Liver (tissue), 3 donors: ENCODE measurements at regions not wholly inside any gene's neighbourhood (a gene's known extent, or its start where the extent isn't known, plus 50 kb on each side); places are given as distances from the start of the nearest gene placed in this dataset.

Experiments
- HNF4G ChIP-seq: IDR thresholded peaks from 2 replicates; pipeline ENCODE4 v1.6.1; 2016; ENCODE audit warnings: antibody characterized with exemption
- JUND ChIP-seq, 2 donors: IDR thresholded peaks; 2 replicates each; pipeline ENCODE4 v1.6.1; 2016; ENCODE audit warnings: antibody characterized with exemption in 2 of 2
- TAF1 ChIP-seq: conservative IDR thresholded peaks from 2 replicates; pipeline ENCODE4 v1.6.1; 2016; ENCODE audit warnings: antibody characterized with exemption, mild to moderate bottlenecking
- YY1 ChIP-seq: IDR thresholded peaks from 2 replicates; pipeline ENCODE4 v1.6.1; 2016; ENCODE audit warnings: antibody characterized with exemption, mild to moderate bottlenecking
- TF ChIP-seq, protein P1 (sequence below): fragments of 150-350 bp; IDR thresholded peaks from 2 replicates; pipeline ENCODE4 v1.5.1; 2017; ENCODE audit warnings: improper control_type of control experiment, low read depth, low read length; ENCODE audit not compliant: missing input control
- TF ChIP-seq, protein P2 (sequence below): IDR thresholded peaks from 2 replicates; pipeline ENCODE4 v1.6.1; 2016; ENCODE audit warnings: antibody characterized with exemption, mild to moderate bottlenecking
- TF ChIP-seq, protein P3 (sequence below): IDR thresholded peaks from 2 replicates; pipeline ENCODE4 v1.6.1; 2016; ENCODE audit warnings: antibody characterized with exemption
- TF ChIP-seq, protein P4 (sequence below): IDR thresholded peaks from 2 replicates; pipeline ENCODE4 v1.6.1; 2016; ENCODE audit warnings: antibody characterized with exemption
- donor health status: healthy.
- donor health status: healthy.

DNA sequence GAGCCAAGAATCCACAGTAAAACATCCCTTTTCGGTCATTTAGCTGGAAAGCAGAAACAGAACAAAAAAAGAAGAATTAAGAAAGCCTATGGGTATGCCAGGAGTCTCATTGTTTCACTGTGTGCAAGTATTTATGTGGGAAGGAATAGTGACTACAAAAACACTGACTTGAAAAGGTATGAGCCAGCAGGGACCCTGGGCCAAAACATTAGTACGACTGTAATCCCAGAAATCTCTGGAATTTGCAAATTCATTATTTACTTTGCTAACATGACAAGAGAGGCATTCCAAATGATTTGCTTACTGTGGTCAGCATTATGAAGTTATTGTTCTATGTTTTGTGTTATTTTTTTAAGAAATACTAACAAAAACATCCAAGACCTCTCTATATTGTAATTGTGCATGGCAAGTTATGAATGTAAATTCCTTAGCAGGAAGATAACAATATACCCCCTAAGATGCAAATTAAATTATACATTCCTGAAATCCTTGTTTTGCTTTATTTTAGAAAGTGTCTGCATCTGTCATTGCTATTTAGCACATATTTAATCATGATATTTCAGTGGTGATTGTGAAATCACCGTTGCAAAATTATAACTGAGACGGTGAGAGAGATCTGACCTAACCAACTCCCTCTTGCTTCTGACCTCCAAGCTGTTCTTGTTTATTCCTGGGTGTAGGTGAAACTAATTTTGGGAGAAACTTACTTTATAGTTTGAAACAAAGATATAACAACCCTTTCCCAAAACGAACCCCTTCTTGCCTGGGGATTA is 299.2 kb downstream of the ZPLD1 start:
- TF ChIP-seq, protein P1, sequence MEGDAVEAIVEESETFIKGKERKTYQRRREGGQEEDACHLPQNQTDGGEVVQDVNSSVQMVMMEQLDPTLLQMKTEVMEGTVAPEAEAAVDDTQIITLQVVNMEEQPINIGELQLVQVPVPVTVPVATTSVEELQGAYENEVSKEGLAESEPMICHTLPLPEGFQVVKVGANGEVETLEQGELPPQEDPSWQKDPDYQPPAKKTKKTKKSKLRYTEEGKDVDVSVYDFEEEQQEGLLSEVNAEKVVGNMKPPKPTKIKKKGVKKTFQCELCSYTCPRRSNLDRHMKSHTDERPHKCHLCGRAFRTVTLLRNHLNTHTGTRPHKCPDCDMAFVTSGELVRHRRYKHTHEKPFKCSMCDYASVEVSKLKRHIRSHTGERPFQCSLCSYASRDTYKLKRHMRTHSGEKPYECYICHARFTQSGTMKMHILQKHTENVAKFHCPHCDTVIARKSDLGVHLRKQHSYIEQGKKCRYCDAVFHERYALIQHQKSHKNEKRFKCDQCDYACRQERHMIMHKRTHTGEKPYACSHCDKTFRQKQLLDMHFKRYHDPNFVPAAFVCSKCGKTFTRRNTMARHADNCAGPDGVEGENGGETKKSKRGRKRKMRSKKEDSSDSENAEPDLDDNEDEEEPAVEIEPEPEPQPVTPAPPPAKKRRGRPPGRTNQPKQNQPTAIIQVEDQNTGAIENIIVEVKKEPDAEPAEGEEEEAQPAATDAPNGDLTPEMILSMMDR = no peak
- no peak for TF ChIP-seq YY1
- TF ChIP-seq JUND (IDR thresholded peaks at IDR 0.05) = no peak
- TF ChIP-seq TAF1 = no peak
- TF ChIP-seq, protein P2, sequence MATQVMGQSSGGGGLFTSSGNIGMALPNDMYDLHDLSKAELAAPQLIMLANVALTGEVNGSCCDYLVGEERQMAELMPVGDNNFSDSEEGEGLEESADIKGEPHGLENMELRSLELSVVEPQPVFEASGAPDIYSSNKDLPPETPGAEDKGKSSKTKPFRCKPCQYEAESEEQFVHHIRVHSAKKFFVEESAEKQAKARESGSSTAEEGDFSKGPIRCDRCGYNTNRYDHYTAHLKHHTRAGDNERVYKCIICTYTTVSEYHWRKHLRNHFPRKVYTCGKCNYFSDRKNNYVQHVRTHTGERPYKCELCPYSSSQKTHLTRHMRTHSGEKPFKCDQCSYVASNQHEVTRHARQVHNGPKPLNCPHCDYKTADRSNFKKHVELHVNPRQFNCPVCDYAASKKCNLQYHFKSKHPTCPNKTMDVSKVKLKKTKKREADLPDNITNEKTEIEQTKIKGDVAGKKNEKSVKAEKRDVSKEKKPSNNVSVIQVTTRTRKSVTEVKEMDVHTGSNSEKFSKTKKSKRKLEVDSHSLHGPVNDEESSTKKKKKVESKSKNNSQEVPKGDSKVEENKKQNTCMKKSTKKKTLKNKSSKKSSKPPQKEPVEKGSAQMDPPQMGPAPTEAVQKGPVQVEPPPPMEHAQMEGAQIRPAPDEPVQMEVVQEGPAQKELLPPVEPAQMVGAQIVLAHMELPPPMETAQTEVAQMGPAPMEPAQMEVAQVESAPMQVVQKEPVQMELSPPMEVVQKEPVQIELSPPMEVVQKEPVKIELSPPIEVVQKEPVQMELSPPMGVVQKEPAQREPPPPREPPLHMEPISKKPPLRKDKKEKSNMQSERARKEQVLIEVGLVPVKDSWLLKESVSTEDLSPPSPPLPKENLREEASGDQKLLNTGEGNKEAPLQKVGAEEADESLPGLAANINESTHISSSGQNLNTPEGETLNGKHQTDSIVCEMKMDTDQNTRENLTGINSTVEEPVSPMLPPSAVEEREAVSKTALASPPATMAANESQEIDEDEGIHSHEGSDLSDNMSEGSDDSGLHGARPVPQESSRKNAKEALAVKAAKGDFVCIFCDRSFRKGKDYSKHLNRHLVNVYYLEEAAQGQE = no peak
- TF ChIP-seq, protein P3, sequence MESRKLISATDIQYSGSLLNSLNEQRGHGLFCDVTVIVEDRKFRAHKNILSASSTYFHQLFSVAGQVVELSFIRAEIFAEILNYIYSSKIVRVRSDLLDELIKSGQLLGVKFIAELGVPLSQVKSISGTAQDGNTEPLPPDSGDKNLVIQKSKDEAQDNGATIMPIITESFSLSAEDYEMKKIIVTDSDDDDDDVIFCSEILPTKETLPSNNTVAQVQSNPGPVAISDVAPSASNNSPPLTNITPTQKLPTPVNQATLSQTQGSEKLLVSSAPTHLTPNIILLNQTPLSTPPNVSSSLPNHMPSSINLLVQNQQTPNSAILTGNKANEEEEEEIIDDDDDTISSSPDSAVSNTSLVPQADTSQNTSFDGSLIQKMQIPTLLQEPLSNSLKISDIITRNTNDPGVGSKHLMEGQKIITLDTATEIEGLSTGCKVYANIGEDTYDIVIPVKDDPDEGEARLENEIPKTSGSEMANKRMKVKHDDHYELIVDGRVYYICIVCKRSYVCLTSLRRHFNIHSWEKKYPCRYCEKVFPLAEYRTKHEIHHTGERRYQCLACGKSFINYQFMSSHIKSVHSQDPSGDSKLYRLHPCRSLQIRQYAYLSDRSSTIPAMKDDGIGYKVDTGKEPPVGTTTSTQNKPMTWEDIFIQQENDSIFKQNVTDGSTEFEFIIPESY = no peak
- TF ChIP-seq HNF4G = no peak
- TF ChIP-seq, protein P4, sequence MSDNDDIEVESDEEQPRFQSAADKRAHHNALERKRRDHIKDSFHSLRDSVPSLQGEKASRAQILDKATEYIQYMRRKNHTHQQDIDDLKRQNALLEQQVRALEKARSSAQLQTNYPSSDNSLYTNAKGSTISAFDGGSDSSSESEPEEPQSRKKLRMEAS = no peak
